ENCODE measurements at regions not wholly inside any gene's neighbourhood (a gene's known extent, or its start where the extent isn't known, plus 50 kb on each side); places are given as distances from the start of the nearest gene placed in this dataset.

DNA sequence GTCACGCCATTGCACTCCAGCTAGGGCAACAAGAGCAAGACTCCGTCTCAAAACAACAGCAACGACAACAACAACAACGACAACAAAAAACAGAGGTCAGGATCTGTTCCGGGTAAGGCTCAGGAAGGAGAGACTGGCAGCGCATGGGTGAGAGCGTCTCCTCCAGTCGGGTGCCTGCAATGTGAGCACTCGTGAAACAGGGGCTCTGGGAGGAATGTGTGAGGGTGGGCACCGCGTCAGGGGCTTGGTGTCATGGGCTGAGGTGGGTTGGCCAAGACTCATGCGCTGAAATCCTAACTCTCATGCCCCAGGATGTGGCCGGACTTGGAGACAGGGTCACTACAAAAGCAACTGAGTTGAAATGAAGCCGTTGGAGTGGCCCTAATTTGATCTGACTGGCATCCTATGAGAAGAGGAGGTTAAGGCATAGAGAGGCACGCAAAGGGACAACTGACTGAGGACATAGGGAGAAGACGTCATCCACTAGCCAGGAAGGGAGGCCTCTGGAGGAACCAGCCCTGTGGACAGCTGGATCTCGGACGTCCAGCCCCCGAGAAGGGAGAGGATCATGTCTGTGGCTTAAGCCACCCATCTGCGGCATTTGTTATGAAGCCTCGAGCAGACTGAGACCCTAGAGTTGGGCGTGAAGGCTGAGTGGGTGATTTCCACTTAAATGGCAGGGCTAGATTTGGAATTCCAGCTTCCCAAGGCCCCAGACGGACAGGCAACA, 241.5 kb upstream of the PITRM1 start:
- no peak for DNase-seq (ENCODE audit: low read depth in 2 of 2)

DNA sequence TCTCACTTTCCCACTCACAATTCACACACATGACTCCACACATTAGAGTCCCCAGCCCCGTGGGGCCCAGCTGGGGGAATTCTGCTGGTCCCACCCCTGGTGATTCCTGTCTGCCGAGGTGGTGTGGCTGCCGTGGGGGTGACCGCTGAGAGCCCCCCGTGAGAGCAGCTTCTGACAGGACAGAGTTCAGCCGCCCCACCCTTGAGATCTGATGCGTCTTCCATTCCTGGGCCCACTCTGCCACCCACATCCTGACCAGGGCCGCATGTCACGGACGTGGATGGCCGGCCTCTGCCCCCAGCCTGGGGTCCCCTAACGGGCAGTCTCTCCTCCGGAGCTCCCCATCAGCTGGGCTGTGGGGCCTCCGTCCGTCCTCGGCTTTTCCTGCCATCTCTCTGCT, 240.1 kb upstream of the PITRM1 start:
- DNase-seq (ENCODE audit: low read depth in 2 of 2), result no peak

DNA sequence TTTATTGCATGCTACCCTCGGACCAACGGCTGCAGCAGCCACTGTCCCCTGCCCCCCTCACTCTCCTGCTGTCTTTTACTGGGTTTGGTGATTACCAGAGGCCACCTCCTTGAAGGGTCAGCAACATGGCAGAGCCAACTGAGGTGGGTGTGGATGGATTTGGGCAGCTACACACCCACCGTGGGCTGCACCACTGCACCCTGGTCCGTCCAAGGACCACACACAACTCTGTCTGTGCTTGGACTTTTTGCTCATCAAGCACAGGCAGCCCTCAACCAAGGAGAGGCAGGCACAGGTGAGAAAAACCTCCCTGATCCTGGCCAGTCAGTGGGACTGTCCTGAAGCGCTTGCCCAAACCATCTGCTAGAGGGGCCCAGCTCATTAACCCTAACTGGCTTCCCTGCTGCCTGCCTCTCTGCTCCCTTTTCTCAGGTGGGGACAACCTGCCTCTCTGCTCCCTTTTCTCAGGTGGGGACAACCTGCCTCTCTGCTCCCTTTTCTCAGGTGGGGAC, 239.5 kb upstream of the PITRM1 start:
- DNase-seq (ENCODE audit: low read depth in 2 of 2), result no peak

DNA sequence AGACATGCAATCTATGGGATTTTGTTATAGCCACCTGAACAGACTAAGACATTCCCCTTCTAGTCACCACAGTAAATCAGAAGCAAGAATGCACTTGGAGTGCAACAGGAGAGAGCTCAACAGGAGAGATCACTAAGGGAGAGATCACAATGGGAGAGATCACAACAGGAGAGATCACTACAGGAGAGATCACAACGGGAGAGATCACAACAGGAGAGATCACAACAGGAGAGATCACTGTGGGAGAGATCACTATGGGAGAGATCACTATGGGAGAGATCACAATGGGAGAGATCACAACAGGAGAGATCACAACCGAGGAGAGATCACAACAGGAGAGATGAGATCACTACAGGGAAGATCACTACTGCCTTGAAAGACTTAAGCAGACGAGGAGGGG, 238.5 kb upstream of the PITRM1 start:
- no peak for DNase-seq (ENCODE audit: low read depth in 2 of 2)

DNA sequence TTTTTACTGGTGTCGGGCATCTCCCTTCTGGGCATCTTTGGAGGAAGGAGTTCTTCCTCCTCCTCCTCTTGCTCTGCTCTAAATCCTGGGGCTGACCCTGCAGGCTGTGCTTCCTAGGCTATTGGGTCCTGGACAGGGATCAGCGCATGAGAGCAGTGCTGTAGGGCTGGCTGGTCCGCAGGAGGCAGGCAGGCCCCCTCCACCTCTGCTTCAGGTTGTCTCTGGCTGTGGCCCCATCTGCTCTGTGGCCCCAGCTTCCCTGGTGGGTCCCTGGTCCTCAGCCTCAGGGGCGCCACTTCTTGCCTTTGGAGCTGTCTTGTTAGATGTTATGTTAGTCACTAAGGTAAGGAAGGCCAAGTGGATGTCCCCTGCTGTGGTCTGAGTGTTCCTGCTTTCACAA, 237.3 kb upstream of the PITRM1 start:
- no peak for DNase-seq (ENCODE audit: low read depth in 2 of 2)

DNA sequence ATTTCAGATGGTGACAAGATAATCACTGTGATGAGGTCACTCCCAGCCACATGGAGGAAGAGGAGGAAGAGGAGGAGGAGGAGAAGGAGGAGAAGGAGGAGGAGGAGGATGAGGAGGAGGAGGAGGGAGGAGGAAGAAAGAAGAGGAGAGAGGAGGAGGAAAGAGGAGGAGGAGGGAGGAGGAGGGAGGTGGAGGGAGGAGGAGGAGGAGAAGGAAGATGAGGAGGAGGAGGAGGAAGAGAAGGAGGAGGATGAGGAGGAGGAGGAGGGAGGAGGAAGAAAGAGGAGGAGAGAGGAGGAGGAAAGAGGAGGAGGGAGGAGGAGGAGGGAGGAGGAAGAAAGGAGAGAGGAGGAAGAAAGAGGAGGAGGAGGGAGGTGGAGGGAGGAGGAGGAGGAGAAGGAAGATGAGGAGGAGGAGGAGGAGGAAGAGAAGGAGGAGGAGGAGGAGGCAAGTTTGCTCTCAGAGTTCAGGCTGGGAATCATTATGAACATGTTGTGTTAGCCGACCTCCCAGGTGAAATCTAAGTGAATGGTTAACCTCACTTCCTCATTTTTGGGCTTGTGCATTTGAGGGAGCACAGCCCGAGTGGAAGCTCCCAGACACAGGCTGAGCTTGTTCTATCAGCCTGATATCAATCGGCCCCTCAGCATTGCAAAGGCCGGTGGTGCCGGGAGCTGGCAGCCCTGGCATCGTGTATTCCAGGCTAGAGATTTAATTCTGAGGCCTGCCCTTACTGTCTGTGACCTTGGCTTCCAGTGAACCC, 236.2 kb upstream of the PITRM1 start:
- DNase-seq (ENCODE audit: low read depth in 2 of 2), result no peak

DNA sequence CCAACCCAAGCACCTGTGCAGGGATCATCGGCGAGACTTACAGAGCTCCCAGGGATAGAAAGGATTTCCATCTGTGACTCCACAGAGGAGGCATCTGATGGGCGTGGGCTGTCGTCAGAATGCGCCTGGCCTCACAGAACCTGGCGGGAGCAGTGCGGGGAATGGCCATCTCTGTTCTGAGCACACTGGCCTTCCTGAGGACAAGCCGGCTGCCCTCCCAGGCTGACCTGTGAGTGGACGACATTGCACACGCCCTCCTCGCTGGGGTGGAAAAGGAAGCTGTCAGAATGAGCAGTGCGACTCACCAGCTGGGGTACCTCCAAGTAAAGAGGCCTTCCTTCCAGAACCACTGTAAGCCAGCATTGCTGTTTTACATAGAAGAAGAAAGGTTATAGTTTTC, 234.6 kb upstream of the PITRM1 start:
- DNase-seq (ENCODE audit: low read depth in 2 of 2), result no peak

DNA sequence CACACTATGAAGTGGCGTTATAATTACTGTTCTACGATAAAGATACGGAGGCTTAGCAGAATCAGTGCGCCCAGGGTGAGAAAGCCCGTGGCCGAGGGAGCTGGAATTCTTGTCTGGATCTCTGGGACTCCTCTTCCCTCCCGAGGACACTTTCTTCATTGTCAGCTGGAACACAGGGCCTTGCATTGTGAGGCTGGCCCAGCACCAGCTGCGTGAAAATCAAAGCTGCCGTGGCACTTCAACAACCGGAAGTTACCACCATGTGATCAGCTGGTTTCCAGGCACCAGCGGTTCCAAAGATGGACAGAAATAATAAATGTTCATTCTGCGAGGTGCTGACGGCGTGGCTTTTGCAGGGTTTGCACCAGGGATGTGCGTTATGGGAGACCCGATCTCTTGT, 234.0 kb upstream of the PITRM1 start:
- DNase-seq (ENCODE audit: low read depth in 2 of 2), result no peak

DNA sequence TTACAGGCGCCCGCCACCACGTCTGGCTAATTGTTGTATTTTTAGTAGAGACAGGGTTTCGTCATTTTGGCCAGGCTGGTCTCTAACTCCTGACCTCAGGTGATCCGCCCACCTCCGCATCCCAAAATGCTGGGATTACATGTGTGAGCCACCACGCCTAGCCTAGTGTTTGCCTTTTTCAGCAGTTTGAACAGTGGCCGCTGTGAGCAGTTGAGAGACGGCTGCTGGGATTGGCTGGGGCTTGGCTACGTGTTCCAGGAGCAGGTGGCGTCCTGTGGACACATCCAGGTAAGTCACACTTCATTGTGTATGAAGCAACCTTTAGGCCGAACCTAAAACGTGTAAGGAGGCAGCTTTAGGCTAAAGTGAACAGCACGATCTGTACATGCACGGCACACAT, 231.8 kb upstream of the PITRM1 start:
- DNase-seq (ENCODE audit: low read depth in 2 of 2), result no peak

DNA sequence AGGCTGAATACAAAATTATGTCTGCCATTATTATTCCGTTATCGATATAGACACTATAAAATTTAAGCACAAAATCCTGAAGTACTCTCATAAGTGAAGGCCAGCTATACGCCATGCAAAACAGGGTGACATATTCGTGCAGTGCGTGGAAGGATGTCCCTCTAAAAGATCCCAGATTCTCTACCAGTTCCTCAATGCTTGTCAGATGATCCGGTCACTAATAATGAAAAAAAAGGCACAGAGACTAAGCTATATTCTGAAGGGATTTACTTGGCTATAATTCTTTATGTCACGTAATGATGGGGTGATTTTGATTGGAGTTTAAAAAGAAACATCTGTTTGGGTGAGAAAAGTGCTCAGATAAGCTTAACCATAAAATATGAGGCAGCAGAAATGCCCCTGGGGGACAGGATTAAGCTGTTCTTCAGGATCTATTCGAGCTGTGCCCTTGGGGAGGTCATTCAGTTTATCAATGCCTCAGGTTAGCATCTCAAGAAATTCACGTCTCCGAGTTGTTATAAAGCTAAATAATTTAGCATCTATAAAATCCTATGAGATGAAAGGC, 229.7 kb upstream of the PITRM1 start:
- no peak for DNase-seq (ENCODE audit: low read depth in 2 of 2)

DNA sequence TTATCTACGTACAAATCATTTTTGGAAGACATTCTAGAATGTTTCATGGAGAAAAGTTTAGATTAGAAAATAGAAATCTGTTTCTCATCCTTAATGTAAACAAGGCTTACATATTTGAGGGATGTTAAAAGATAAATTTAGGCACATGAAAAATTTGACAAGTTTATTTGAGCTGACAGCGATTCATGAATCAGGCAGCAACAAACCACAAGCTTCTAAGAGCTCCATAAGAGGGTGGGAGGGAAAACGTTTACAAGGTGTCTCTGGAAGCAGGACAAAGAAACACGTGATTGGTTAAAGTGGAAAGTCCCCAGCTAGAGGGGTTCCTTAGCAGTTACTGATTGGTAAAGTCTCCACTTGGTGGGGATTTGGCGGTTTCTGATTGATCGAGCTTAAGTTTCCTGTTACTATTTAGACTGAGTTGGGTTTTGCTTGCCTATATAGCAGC, 228.9 kb upstream of the PITRM1 start:
- no peak for DNase-seq (ENCODE audit: low read depth in 2 of 2)

DNA sequence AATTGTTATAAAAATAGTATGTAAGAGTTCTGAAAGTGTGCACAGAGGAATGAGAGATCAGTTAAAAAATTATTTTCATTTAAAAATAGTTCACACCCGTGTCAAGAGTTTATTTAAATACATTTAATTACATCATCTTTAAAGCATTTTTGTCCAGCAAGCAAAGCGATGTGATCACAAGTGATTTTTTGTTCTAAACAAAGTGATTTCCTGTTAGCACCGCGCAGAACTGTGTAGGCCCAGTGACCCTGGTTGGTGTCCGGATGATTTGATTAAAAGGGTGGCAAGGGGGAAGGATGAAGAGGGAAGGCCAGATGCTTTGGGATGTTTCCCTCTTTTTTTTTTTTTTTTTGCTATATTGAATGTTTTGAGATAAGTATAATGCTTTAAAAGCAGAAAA, 227.8 kb upstream of the PITRM1 start:
- DNase-seq (ENCODE audit: low read depth in 2 of 2), result no peak

DNA sequence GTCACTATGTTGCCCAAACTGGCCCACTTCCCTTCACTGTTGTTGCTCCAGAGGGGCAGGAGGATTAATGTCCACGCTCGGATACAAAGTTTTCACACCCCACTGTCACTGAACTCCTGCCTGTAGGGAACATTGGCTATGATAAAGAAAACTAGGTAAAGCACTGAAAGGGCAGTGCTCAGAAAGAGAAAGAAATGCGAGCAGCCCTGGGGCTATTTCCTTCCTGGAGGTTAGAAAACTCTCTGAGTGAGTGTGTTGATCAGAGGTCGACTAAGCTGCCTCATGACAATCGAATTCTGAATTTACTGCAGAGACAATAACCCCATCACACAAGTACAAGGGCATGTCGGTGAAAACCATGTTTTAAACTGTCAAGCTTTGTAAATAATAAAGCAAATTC, 227.2 kb upstream of the PITRM1 start:
- DNase-seq (ENCODE audit: low read depth in 2 of 2), result no peak

DNA sequence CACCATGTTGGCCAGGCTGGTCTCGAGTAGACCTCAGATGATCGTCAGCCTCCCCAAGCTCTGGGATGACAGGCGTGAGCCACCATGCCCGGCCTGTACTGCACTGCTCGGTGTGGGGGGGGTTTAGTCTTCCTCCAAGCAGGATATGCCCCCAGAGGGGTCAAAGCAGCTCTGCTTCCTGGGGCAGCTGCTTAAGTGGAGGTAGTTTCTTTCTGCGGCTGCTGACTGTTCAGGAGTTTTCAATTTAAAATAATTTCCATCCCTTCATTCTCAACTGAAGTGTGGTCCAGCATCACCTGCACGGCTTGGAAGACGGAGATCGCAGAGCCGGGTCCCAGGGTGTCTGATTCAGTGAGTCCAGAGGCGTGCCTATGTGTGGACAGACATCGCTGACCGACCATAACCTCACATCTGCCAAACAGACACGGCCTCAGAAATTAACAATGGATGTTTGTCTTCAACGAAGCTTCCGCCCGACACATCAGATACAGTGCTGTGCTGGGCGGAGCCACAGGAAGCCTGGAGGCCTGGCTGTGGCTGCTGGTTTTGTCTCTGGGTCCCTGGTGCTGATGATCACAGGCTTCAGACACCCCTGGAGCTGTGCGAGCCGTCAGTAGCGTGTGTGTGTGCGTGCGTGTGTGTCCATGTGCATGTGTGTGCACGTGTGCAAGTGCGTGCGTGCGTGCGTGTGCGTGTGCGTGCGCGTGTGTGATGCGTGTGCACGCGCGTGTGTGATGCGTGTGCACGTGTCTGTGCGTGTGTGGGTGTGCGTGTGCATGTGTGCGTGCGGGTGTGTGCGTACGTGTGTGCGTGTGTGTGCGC, 226.5 kb upstream of the PITRM1 start:
- no peak for DNase-seq (ENCODE audit: low read depth in 2 of 2)

DNA sequence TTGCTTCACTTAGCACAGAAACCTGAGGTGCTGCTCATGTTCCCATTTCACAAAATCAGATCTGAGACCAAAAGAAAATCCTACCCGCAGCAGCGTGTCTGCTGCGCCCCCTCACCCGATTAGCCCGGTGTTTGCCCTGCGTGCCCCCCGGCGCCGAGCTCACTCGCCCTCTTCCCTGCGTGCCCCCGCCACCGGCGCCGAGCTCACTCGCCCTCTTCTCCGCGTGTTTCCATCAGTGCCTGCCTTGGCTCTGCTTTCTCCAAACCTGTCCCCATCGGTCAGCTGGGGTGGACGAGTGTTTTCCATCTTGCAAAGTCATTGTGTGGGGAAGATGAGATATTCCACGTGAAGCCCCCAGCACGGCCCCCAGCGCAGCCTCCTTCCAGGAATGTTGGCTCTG, 225.3 kb upstream of the PITRM1 start:
- no peak for DNase-seq (ENCODE audit: low read depth in 2 of 2)

DNA sequence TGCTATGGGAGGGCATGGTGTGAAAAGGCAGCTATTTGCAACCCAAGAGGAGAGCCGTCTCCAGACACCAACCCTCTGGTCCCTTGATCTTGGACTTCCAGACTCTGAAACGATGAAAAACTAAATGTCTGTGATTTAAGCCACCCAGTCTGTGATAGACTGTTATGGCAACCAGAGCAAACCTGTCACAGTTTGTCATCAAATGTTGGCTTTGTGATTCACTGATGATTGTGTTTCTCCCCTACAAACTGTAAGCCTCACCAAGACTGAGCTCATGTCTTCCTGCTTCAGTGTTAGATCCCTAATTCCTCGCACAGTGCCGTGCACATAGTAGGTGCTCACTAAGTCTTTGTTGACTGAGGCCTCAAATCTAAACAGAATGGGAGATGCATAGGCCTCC, 224.6 kb upstream of the PITRM1 start:
- no peak for DNase-seq (ENCODE audit: low read depth in 2 of 2)

DNA sequence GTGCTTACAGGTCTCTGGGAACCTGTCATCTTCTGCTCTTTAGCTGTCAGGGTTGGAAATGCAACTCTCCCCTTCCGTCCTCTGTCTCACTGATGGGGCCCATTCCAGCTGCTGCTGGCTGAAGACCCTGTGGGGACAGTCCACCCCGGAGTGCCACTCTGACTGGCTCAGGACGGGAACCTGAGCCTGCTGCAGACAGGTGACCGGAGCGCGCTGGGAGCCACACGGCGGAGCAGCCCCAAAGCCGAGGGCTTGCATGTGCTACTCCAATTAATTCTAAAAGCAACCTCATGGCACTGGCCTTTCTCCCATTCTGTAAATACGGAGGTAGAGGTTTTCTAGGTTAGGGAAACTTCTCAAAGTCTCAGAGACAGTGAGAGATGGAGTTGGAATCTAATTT, 223.5 kb upstream of the PITRM1 start:
- no peak for DNase-seq (ENCODE audit: low read depth in 2 of 2)

DNA sequence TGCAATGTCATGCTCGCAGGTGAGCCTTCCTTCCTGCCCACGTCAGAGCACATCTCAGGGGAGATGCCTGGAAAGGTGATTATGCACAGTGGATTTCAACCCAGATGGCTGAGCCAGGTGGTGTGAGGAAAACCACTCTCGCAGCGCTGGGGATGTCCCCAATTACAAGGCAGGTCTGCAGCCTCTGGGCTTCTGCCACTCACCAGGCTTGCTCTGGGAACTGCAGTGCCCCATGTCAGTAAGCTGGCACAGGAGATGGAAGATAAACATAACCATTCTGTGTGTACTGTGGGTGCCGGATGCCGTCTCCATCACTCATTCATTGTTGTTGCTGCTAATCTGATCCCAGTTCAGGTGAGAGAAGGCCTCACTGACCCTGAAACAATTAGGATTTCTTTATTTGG, 222.9 kb upstream of the PITRM1 start:
- no peak for DNase-seq (ENCODE audit: low read depth in 2 of 2)

DNA sequence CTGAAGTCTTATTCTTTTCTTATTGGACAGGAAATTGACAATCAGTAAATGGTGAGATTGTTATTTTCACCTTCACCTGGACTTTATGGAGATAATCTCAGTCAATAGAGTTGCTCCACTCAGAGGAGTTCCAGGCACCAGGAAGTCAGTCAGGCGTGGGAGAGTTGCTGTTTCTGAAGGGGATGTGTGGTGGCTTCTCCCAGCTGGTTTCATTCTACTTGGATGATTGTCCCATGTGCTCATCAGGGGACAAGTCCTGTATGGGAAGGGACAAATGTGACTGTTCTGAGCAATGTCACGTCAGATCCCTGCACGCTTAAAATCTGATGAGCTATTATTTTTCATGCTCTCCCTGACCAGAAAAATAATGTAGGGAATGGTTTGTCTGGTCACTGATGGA, 222.5 kb upstream of the PITRM1 start:
- DNase-seq (ENCODE audit: low read depth in 2 of 2), result no peak

DNA sequence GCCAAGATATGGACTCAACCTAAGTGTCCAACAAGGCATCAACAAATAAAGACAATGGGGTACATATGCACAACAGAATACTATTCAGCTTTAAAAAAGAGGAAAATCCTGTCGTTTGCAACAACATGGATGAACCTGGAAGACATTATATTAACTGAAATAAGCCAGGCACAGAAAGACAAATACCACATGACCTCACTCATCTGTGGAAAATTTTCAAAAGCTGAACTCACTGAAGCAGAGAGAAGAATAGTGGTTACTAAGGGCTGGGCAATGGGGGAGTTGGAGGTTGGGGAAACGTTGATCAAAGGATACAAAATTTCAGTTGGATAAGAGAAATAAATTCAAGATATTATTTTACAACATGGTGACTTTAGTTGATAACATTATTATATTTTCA, 221.4 kb upstream of the PITRM1 start:
- DNase-seq (ENCODE audit: low read depth in 2 of 2), result no peak

DNA sequence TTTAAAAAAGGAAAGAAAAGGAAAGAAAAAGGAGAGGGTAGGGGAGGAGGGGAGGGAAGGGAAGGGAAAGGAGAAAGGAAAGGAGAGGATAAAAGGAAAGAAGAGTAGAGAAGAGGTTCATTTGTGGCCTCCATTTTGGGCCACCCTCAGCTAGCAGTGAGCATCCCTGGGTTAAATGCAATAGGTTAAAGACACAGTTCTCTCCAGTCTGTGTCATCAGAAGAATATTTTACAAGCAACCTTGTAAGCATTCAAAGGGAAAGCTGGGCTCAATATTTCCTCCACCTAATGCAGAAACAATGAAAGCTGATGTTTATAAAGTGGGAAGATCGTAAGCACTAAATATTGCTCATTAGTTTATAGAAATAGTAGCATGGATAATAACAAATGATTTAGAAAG, 219.1 kb upstream of the PITRM1 start:
- no peak for DNase-seq (ENCODE audit: low read depth in 2 of 2)

DNA sequence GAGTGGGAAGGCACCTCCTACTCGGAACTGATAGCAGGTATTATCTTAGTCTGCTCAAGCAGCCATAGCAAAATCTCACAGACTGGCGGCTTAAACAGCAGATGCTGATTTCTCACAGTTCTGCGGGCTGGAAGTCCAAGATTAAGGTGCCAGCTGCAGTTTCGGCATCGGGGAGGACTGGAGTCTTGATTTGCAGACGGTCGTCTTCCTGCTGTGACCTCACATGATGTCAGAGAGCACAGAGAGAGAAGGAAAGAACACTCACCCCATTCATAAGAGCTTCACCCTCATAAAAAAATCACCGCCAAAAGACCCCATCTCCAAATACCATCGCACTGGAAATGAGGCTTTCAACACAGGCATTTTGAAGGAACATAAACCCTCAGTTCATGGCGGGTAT, 216.5 kb upstream of the PITRM1 start:
- DNase-seq (ENCODE audit: low read depth in 2 of 2), result no peak

All from stimulated activated CD8-positive, alpha-beta memory T cell treated with anti-CD3 and anti-CD28 coated beads, Interleukin-7, amount 100 ng/mL, for 1 hour (primary cell).